ENCODE measurements at regions not wholly inside any gene's neighbourhood (a gene's known extent, or its start where the extent isn't known, plus 50 kb on each side); places are given as distances from the start of the nearest gene placed in this dataset.

- TF ChIP-seq ZNF8 (CRISPR knock-in tag; IDR thresholded peaks at IDR 0.05): no peak
- no peak for TF ChIP-seq CSDC2 (CRISPR knock-in tag; IDR thresholded peaks at IDR 0.05)
- no peak for TF ChIP-seq ZC3H10 (CRISPR knock-in tag; IDR thresholded peaks at IDR 0.05)
- TF ChIP-seq TSHZ2 (CRISPR knock-in tag; IDR thresholded peaks at IDR 0.05): no peak
- TF ChIP-seq PATZ1 (CRISPR knock-in tag; IDR thresholded peaks at IDR 0.05; ENCODE audit: borderline replicate concordance): no peak
- TF ChIP-seq PPARA (CRISPR knock-in tag; IDR thresholded peaks at IDR 0.05; ENCODE audit: borderline replicate concordance): no peak
- TF ChIP-seq CSRNP3 (CRISPR knock-in tag; IDR thresholded peaks at IDR 0.05): no peak
- no peak for TF ChIP-seq BACH2 (CRISPR knock-in tag; IDR thresholded peaks at IDR 0.05; ENCODE audit: borderline replicate concordance)
- TF ChIP-seq ZNF565 (CRISPR knock-in tag; conservative IDR thresholded peaks at IDR 0.05; ENCODE audit: low read depth): no peak
- TF ChIP-seq TOX (CRISPR knock-in tag; IDR thresholded peaks at IDR 0.05; ENCODE audit: borderline replicate concordance): no peak
- TF ChIP-seq RARB (CRISPR knock-in tag; IDR thresholded peaks at IDR 0.05): no peak
- no peak for TF ChIP-seq CREB5 (CRISPR knock-in tag; IDR thresholded peaks at IDR 0.05; ENCODE audit: low read depth)
- no peak for TF ChIP-seq TCF4 (CRISPR knock-in tag; IDR thresholded peaks at IDR 0.05; ENCODE audit: borderline replicate concordance)
- no peak for TF ChIP-seq SNAI2 (CRISPR knock-in tag; IDR thresholded peaks at IDR 0.05)
- TF ChIP-seq ARNTL (CRISPR knock-in tag; IDR thresholded peaks at IDR 0.05; ENCODE audit: borderline replicate concordance, low read depth): no peak
- no peak for TF ChIP-seq ZNF70 (CRISPR knock-in tag; IDR thresholded peaks at IDR 0.05)
- TF ChIP-seq ZFP3 (CRISPR knock-in tag; IDR thresholded peaks at IDR 0.05): no peak
- TF ChIP-seq GLIS3 (CRISPR knock-in tag; IDR thresholded peaks at IDR 0.05): no peak
- ATAC-seq: no peak
Measured at GRCh38 chr14:50026396-50026795, 90.0 kb downstream of the VCPKMT start.

GRCh38 chr14:50027816-50028215 is 88.6 kb downstream of the VCPKMT start:
- ATAC-seq: no peak
- TF ChIP-seq OSR1 (CRISPR knock-in tag; IDR thresholded peaks at IDR 0.05) (no peak), TOX (CRISPR knock-in tag; IDR thresholded peaks at IDR 0.05; ENCODE audit: borderline replicate concordance) (no peak), ISL1 (CRISPR knock-in tag; IDR thresholded peaks at IDR 0.05) (no peak), RARB (CRISPR knock-in tag; IDR thresholded peaks at IDR 0.05) (no peak), ZNF8 (CRISPR knock-in tag; IDR thresholded peaks at IDR 0.05) (no peak), BACH2 (CRISPR knock-in tag; IDR thresholded peaks at IDR 0.05; ENCODE audit: borderline replicate concordance) (no peak), ZC3H10 (CRISPR knock-in tag; IDR thresholded peaks at IDR 0.05) (no peak), PATZ1 (CRISPR knock-in tag; IDR thresholded peaks at IDR 0.05; ENCODE audit: borderline replicate concordance) (no peak), CREB5 (CRISPR knock-in tag; IDR thresholded peaks at IDR 0.05; ENCODE audit: low read depth) (no peak), ZFP3 (CRISPR knock-in tag; IDR thresholded peaks at IDR 0.05) (no peak), SNAI2 (CRISPR knock-in tag; IDR thresholded peaks at IDR 0.05) (no peak), TSHZ2 (CRISPR knock-in tag; IDR thresholded peaks at IDR 0.05) (no peak), ESRRG (CRISPR knock-in tag; IDR thresholded peaks at IDR 0.05) (no peak)
